BLaER1 (cell line): ENCODE measurements at regions not wholly inside any gene's neighbourhood (a gene's known extent, or its start where the extent isn't known, plus 50 kb on each side); places are given as distances from the start of the nearest gene placed in this dataset.

Experiments used
- H3K27ac ChIP-seq: shearing (Covaris generic); formaldehyde crosslinking; 2 replicates; pipeline ENCODE4 v1.8.1; 2022
- H3K27me3 ChIP-seq: shearing (Covaris generic); formaldehyde crosslinking; 2 replicates; pipeline ENCODE4 v1.8.1; 2022
- H3K36me3 ChIP-seq: shearing (Covaris generic); formaldehyde crosslinking; 2 replicates; pipeline ENCODE4 v1.8.1; 2022
- H3K4me1 ChIP-seq: shearing (Covaris generic); formaldehyde crosslinking; 2 replicates; pipeline ENCODE4 v1.8.1; 2022
- H3K4me2 ChIP-seq: shearing (Covaris generic); formaldehyde crosslinking; 2 replicates; pipeline ENCODE4 v1.8.1; 2022
- H3K4me3 ChIP-seq: shearing (Covaris generic); formaldehyde crosslinking; 2 replicates; pipeline ENCODE4 v1.8.1; 2022
- H3K9ac ChIP-seq: shearing (Covaris generic); formaldehyde crosslinking; 2 replicates; pipeline ENCODE4 v1.8.1; 2022
- H3K9me3 ChIP-seq: shearing (Covaris generic); formaldehyde crosslinking; 2 replicates; pipeline ENCODE4 v1.8.1; 2022
- H4K20me1 ChIP-seq: shearing (Covaris generic); formaldehyde crosslinking; 2 replicates; pipeline ENCODE4 v1.8.1; 2022
- Cebpa-rat ChIP-seq: shearing (Covaris generic); IDR thresholded peaks from 2 replicates; pipeline ENCODE4 v1.8.1; 2022

DNA sequence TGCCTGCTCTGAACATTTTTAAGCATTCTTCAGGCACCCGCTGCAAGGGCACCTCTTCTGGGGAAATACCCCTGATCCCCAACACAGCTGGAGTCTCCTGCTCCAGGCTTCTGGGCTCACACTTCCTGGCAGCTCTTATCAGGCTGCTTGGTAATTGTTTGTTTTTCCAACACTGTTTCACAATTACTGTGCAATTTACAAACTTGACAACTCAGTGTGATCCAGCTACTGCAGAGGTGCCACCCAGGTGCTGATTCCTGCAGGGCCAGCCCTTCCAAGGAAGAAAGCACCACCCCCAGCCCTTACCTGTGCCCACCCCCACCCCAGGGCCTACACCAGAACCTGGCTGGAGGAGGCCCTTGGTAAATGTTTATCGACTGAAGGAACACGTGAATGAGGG, 66.5 kb downstream of the MAGEF1 start:
- TF ChIP-seq Cebpa-rat, result no peak
- H3K9ac ChIP-seq, result no peak overlapping the region
- no peaks in the 10 kb centered on the region for H3K36me3 ChIP-seq
- H3K9me3 ChIP-seq, result no peaks in the 10 kb centered on the region
- no peak overlapping the region for H3K4me3 ChIP-seq
- no peaks in the 10 kb centered on the region for H4K20me1 ChIP-seq
- H3K27me3 ChIP-seq, result no peaks in the 10 kb centered on the region
- H3K27ac ChIP-seq, result no peak overlapping the region
- peak overlapping the region; percentile 71 for H3K4me2 ChIP-seq
- peaks cover 39% of the 10 kb centered on the region for H3K4me1 ChIP-seq

DNA sequence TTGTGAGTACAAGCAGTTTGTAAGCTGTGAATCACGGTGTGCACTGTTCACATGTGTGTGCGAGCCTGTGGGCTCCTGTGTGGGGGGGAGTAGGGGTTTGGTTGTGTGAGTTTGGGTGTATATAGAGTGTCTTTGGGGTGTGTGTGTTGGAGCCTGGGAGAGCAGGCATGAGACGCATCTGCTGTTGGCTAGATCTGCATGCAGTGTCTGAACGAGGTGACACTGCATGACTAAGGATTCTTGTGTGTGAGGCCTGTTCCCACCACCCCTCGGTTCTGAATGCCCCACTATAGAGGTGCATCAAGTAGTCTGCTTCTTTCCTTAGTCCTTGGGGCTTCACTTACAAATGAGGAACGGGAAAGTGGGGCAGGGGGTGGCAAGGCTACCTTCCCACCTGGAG, 68.4 kb downstream of the MAGEF1 start:
- no peaks in the 10 kb centered on the region for H4K20me1 ChIP-seq
- H3K4me3 ChIP-seq, result no peak overlapping the region
- no peaks in the 10 kb centered on the region for H3K27me3 ChIP-seq
- no peak overlapping the region for H3K9ac ChIP-seq
- H3K36me3 ChIP-seq, result no peaks in the 10 kb centered on the region
- no peak overlapping the region for H3K4me2 ChIP-seq
- peaks cover 51% of the 10 kb centered on the region for H3K4me1 ChIP-seq
- H3K9me3 ChIP-seq, result no peaks in the 10 kb centered on the region
- TF ChIP-seq Cebpa-rat, result no peak
- H3K27ac ChIP-seq, result no peak overlapping the region

DNA sequence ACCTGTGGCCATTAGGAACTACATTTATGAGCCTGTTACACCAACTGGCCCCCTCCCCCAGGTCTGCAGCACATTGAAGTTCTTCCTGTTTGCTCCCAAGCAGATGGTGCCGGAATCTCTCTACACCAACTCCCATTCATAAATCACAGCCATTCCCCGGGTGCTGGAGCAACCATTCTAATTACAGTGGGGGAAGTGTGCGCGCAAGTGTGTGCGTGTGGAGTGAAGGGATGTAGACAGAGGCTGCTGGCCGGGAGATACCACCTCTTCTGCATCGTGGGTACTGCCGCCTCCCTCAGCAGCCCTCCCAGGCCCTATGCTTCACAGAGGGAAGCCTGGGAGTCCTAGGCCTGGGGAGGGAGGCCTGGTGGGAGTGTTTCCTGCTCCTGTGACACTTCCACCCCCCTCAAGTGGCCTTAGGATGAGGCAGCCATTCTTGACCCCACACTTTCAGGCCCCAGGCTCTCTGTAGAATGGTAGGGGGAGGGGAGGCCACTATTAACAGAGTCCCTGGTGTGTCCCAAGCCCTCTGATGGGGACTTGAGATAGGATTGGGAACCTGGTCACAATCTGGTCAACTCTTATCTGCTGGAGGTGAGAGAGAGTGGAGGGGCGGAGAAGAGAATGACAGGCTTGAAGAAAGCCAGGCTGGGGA, 69.1 kb downstream of the MAGEF1 start:
- H4K20me1 ChIP-seq, result no peaks in the 10 kb centered on the region
- H3K4me2 ChIP-seq, result no peak overlapping the region
- H3K4me1 ChIP-seq, result peaks cover 56% of the 10 kb centered on the region
- no peaks in the 10 kb centered on the region for H3K27me3 ChIP-seq
- H3K27ac ChIP-seq, result no peak overlapping the region
- no peak overlapping the region for H3K9ac ChIP-seq
- no peak for TF ChIP-seq Cebpa-rat
- no peak overlapping the region for H3K4me3 ChIP-seq
- no peaks in the 10 kb centered on the region for H3K36me3 ChIP-seq
- no peaks in the 10 kb centered on the region for H3K9me3 ChIP-seq

DNA sequence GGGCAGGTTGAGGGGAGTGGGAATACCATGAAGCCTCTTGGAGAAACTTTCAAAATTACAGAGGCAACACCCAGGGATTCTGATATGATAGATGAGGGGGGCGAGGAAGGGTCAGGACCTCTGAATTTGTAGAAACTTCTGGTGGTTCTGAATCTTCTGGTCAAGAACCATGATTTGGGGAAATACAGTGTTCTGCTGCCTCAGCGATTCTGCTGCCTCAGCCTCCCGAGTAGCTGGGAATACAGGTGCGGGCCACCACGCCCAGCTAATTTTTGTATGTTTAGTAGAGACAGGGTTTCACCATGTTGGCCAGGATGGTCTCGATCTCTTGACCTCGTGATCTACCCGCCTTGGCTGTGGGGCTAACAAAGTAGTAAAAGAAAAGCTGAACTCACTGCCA, 70.4 kb downstream of the MAGEF1 start:
- Histone ChIP-seq H3K4me1 (peaks cover 56% of the 10 kb centered on the region), H3K9me3 (no peaks in the 10 kb centered on the region), H3K4me3 (no peak overlapping the region), H3K27ac (no peak overlapping the region), H3K4me2 (no peak overlapping the region), H3K27me3 (no peaks in the 10 kb centered on the region), H4K20me1 (no peaks in the 10 kb centered on the region), H3K9ac (no peak overlapping the region), H3K36me3 (no peaks in the 10 kb centered on the region)
- no peak for TF ChIP-seq Cebpa-rat

DNA sequence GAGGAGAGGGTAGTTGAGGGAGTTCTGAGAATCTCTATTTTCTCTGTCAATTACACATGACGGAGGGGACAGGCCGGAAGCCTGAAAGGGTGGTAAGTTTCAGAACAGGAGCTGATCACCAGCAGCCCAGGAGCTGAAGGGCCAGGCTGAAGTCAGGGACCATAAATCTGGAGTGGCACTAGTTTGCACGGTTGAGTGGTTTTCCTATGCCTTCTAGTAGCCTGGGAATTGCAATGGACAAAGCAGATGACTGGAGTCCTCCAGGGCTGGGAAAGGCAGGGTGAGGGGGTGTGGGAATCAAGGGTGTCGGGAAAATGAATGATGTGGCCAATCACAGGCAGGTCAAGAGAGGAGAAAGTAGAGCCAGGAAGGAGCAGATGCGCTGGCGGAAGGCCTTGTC, 72.5 kb downstream of the MAGEF1 start:
- TF ChIP-seq Cebpa-rat, result no peak
- Histone ChIP-seq H3K27ac (no peak overlapping the region), H3K9ac (no peak overlapping the region), H3K4me1 (peaks cover 56% of the 10 kb centered on the region), H3K4me3 (no peak overlapping the region), H3K36me3 (no peaks in the 10 kb centered on the region), H3K4me2 (0 out of 2 replicates have a peak overlapping the region, but pooled peaks have one; percentile 15), H3K9me3 (no peaks in the 10 kb centered on the region), H4K20me1 (no peaks in the 10 kb centered on the region), H3K27me3 (no peaks in the 10 kb centered on the region)

DNA sequence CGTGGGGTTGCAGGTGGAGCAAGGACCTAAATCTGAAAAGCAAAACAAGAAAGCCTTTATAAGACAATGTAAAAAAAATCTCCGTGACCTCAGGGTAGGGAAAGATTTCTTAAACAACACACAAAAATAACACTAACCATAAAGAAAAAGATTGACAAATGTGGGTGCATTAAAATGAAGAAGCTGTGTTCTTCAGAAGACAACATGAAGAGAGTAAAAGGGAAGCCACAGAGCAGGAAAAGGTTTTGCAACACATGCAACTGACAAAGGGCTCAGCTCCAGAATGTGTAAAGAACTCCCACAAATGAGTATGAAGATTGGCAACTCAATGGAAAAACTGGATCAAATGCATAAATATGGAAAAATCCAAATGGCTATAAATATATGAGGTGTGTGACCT, 74.2 kb downstream of the MAGEF1 start:
- peaks cover 55% of the 10 kb centered on the region for H3K4me1 ChIP-seq
- H3K27me3 ChIP-seq, result no peaks in the 10 kb centered on the region
- peak overlapping the region; percentile 55 for H3K27ac ChIP-seq
- H3K9ac ChIP-seq, result no peak overlapping the region
- no peaks in the 10 kb centered on the region for H3K9me3 ChIP-seq
- H4K20me1 ChIP-seq, result no peaks in the 10 kb centered on the region
- peak overlapping the region; percentile 70 for H3K4me2 ChIP-seq
- no peak overlapping the region for H3K4me3 ChIP-seq
- H3K36me3 ChIP-seq, result no peaks in the 10 kb centered on the region
- no peak for TF ChIP-seq Cebpa-rat

DNA sequence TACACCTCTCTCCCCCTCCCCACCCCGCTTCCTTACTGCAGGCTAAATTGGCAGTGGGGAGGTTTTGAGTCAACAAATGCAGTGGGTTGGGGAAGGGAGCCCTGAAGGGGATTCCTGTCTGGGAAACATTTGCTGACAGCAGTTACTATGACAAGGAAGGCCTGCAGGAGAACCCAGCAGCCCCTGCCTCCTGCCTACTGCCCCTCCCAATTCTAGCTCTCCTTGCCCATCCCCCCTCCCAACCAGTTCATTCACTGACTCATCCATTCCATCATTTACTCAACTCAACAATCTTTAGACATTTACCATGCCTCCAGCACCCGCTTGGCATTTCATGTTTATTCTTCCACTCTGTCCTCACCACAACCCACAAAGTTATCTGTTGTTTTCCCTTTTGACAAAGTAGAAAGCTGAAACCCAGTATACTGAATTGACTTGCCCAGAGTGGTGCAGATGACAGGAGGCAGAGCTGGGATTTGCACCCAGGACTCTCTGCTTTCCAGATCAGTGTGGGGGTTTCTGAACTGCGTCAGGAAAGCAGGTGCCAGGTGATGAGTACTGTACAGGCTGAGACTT, 75.0 kb downstream of the MAGEF1 start:
- Histone ChIP-seq H3K9me3 (no peaks in the 10 kb centered on the region), H3K27ac (peak overlapping the region; percentile 55), H3K4me2 (peak overlapping the region; percentile 70), H3K4me3 (no peak overlapping the region), H4K20me1 (no peaks in the 10 kb centered on the region), H3K4me1 (peaks cover 55% of the 10 kb centered on the region), H3K36me3 (no peaks in the 10 kb centered on the region), H3K9ac (no peak overlapping the region), H3K27me3 (no peaks in the 10 kb centered on the region)
- TF ChIP-seq Cebpa-rat, result no peak

DNA sequence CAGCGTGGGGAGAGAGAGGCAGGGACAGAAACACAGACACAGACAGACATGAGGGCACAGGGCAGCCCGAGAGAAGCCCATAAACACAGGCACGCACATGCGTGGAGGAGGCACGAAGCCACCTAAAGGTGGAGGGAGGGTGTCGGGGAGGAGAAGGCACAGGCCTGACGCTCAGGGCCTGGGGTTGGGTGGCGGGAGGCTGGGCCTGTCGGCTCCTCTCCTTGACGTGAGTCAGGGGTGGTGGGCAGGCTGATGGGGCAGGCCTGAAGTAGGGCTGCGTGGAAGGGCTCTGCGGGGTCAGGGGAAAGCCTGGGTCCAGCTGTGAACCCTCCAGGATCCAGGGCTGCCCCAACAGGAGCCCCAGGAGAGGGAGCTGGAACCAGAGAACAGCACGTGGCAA, 74.2 kb downstream of the EPHB3 start:
- TF ChIP-seq Cebpa-rat, result no peak
- Histone ChIP-seq H3K4me1 (peaks cover 55% of the 10 kb centered on the region), H3K4me2 (peak overlapping the region; percentile 70), H3K27ac (peak overlapping the region; percentile 58), H3K36me3 (no peaks in the 10 kb centered on the region), H3K9me3 (no peaks in the 10 kb centered on the region), H3K9ac (peak overlapping the region; percentile 46; the same call in 1 of the 2 replicates), H3K4me3 (no peak overlapping the region), H3K27me3 (no peaks in the 10 kb centered on the region), H4K20me1 (no peaks in the 10 kb centered on the region)

DNA sequence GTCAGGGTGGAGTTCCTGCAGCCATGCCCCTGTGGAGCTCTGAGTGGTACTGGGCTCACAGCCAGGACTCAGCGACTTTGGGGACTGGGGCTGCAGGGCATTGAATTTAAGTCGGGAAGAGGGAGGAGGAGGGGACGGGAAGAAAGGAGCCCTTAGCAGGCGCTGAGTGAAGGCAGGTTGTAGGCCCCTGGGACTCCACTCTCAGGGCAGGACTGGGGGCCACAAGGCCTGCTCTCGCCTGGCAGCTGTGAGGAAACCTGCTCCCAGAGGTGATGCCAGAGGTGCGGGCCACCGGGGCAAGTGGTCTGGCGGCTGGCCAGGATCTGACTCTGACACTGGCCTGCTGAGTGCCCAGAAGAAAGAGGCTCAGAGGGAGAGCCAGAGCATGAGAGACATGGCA, 73.5 kb downstream of the EPHB3 start:
- Histone ChIP-seq H3K4me2 (peak overlapping the region; percentile 70), H3K9ac (peak overlapping the region; percentile 46; the same call in 1 of the 2 replicates), H3K27ac (peak overlapping the region; percentile 58), H3K27me3 (no peaks in the 10 kb centered on the region), H3K4me1 (peaks cover 55% of the 10 kb centered on the region), H3K36me3 (no peaks in the 10 kb centered on the region), H3K4me3 (no peak overlapping the region), H4K20me1 (no peaks in the 10 kb centered on the region), H3K9me3 (no peaks in the 10 kb centered on the region)
- TF ChIP-seq Cebpa-rat, result no peak

DNA sequence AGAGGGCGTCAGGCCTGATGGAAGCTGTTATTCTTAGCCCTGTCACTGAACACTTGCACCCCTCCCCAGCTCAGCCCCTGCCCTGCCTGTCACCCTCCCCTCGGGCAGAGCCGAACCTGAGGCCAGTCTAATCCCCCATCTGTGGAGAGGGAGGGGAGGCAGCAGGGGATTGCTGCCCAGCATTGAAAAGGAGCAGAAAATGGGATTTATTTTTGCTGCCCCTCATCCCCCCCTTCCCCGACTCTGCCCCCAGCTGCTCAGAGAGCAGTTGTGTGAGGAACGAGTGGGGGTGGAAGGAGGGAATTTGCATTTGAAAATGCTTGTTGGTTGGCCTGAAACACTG, 71.6 kb downstream of the EPHB3 start:
- Histone ChIP-seq H3K4me1 (peaks cover 41% of the 10 kb centered on the region), H3K4me3 (no peak overlapping the region), H4K20me1 (no peaks in the 10 kb centered on the region), H3K27ac (no peak overlapping the region), H3K27me3 (no peaks in the 10 kb centered on the region), H3K9ac (no peak overlapping the region), H3K4me2 (no peak overlapping the region), H3K36me3 (no peaks in the 10 kb centered on the region), H3K9me3 (no peaks in the 10 kb centered on the region)
- no peak for TF ChIP-seq Cebpa-rat
